ENCODE measurements at regions not wholly inside any gene's neighbourhood (a gene's known extent, or its start where the extent isn't known, plus 50 kb on each side); places are given as distances from the start of the nearest gene placed in this dataset.

- TF ChIP-seq ATF3 (IDR thresholded peaks at IDR 0.05; ENCODE audit: insufficient read depth, low read depth, low read length) (no peak), RBBP5 (IDR thresholded peaks at IDR 0.05; ENCODE audit: borderline replicate concordance, low read depth, low read length) (no peak), PHF8 (conservative IDR thresholded peaks at IDR 0.05; ENCODE audit: low read depth, low read length) (no peak), USF2 (IDR thresholded peaks at IDR 0.05; ENCODE audit: low read length) (no peak), KDM1A (IDR thresholded peaks at IDR 0.05; ENCODE audit: borderline replicate concordance, low read length) (no peak), NRF1 (IDR thresholded peaks at IDR 0.05; ENCODE audit: low read depth, low read length) (no peak), BACH1 (IDR thresholded peaks at IDR 0.05; ENCODE audit: low read length) (no peak), CHD2 (IDR thresholded peaks at IDR 0.05; ENCODE audit: low read length) (no peak)
Measured at GRCh38 chr18:39209173-39209572, 1643.6 kb upstream of the CELF4 start (continued).

Data from H1 (cell line).